CD4-positive, alpha-beta T cell (primary cell): ENCODE measurements at regions not wholly inside any gene's neighbourhood (a gene's known extent, or its start where the extent isn't known, plus 50 kb on each side); places are given as distances from the start of the nearest gene placed in this dataset.

ENCODE experiments used
- ATAC-seq: fragments of 200-7000 bp; cut with Tn5 transposase; one replicate; pipeline ENCODE4 v1.10.0; 2022; ENCODE audit warnings: mild to moderate bottlenecking; ENCODE audit not compliant: poor library complexity
- CTCF ChIA-PET: fragments of 350-600 bp; sonication (Branson Sonifier 250); formaldehyde crosslinking; loops from one replicate; lab custom pipeline; 2021; ENCODE audit warnings: antibody characterized with exemption, inconsistent platforms; lab: Charles Lee
- POLR2A ChIA-PET: fragments of 350-600 bp; sonication (Branson Sonifier 250); formaldehyde crosslinking; loops from one replicate; lab custom pipeline; 2021; ENCODE audit warnings: antibody characterized with exemption, inconsistent platforms; lab: Charles Lee
- DNase-seq, 14 experiments: peaks; one replicate each; pipeline ENCODE4 v3.0.0-alpha.2; 2013 to 2020; ENCODE audit warnings: mixed read lengths in 2 of 14
- H3K27ac ChIP-seq, 2 donors: one replicate each; pipeline versions ENCODE4 v1.5.1 to v1.7.0; 2013; ENCODE audit warnings: low read length in 2 of 2, low read depth in 1 of 2, mild to moderate bottlenecking in 1 of 2
- H3K27me3 ChIP-seq, 2 experiments: 1 replicate in 1 of 2; 2 replicates in 1 of 2; pipeline versions ENCODE4 v1.6.1 to v1.7.0; 2013; ENCODE audit warnings: low read length in 2 of 2, control low read depth in 1 of 2, mild to moderate bottlenecking in 1 of 2, moderate library complexity in 1 of 2; ENCODE audit not compliant: insufficient read depth in 2 of 2, control insufficient read depth in 1 of 2
- H3K36me3 ChIP-seq: one replicate; pipeline ENCODE4 v1.6.1; 2013; ENCODE audit warnings: low read length, control low read depth; ENCODE audit not compliant: insufficient read depth
- H3K4me1 ChIP-seq: one replicate; pipeline ENCODE4 v1.6.1; 2013; ENCODE audit warnings: low read length, control low read depth; ENCODE audit not compliant: insufficient read depth
- H3K4me3 ChIP-seq: one replicate; pipeline ENCODE4 v1.5.1; 2013; ENCODE audit warnings: mild to moderate bottlenecking, low read length, moderate library complexity
- H3K9me3 ChIP-seq, 2 experiments: 1 replicate in 1 of 2; 2 replicates in 1 of 2; pipeline versions ENCODE4 v1.6.1 to v1.7.0; 2013; ENCODE audit warnings: low read length in 2 of 2, mild to moderate bottlenecking in 2 of 2, control low read depth in 1 of 2, moderate library complexity in 1 of 2; ENCODE audit not compliant: control insufficient read depth in 1 of 2, insufficient read depth in 1 of 2
- H3K27ac Mint-ChIP-seq: one replicate; pipeline ENCODE4 v1.8.0; 2020; ENCODE audit warnings: mixed read lengths
- H3K27me3 Mint-ChIP-seq: one replicate; pipeline ENCODE4 v1.8.0; 2021; ENCODE audit warnings: mixed read lengths
- H3K36me3 Mint-ChIP-seq: one replicate; pipeline ENCODE4 v1.8.0; 2021; ENCODE audit warnings: low read depth, mixed read lengths
- H3K4me1 Mint-ChIP-seq: one replicate; pipeline ENCODE4 v1.8.0; 2021; ENCODE audit warnings: low read depth, mixed read lengths
- H3K4me3 Mint-ChIP-seq: one replicate; pipeline ENCODE4 v1.8.0; 2020; ENCODE audit warnings: mild to moderate bottlenecking, mixed read lengths
- H3K9me3 Mint-ChIP-seq: one replicate; pipeline ENCODE4 v1.8.0; 2020; ENCODE audit warnings: mixed read lengths
- CTCF ChIP-seq: fragments of 200-600 bp; IDR thresholded peaks from one replicate; pipeline ENCODE4 v1.8.0; 2022; ENCODE audit warnings: antibody characterized with exemption, mild to moderate bottlenecking
- intact Hi-C, 2 experiments: fragments of 100-400 bp; cut with DNase I in 1 of 2; cut with micrococcal nuclease in 1 of 2; formaldehyde crosslinking; loops; one replicate each; pipeline versions ENCODE4 v1.15.1 to v1.9.0; 2023 to 2025; cut with DNase I, micrococcal nuclease

DNA sequence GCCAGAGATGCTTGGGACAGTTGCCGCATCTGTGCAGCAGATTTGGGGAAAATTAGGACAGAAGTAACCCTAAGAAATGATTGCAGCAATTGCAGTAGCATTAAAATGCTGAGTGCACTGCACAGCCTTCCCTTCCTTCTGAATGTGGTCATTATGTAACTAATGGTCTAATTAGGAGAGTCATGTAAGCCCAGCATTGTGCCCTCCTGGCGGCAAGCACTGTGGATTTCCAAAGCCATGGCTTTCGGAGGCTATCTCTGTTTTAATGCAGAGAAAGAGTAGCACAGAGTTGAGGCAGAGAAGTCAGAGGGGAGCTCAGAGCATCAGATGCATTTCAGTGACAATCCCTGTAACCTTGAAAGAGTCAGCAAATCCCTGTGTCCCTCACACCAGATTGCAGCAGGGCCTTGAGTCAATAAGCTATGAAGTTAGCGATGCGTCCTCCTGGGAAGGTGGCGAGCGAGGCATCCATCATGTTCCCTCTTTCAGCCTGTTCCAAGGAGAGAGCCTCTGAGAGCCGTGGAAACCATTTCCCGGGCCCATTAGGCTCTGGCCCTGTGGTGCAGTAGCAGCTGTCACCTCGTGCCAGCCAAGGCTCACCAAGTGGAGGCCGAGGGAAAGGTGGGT is 307.2 kb downstream of the FBXO15 start:
- intact Hi-C loops, result loop anchor here in 1 of 2 experiments (10.0 kb wide), 2 partner anchors 64 to 1076 kb away; no protein-coding TSS in a partner anchor
- H3K36me3 Mint-ChIP-seq, result no peaks in the 10 kb centered on the region
- ChIA-PET CTCF (no interaction called here), POLR2A (no interaction called here)
- peaks cover 9% of the 10 kb centered on the region for H3K27me3 Mint-ChIP-seq
- H3K27ac ChIP-seq, result no peak overlapping the region
- no peak for ATAC-seq
- no peak overlapping the region for H3K4me3 Mint-ChIP-seq
- peaks cover 11% of the 10 kb centered on the region for H3K4me1 Mint-ChIP-seq
- TF ChIP-seq CTCF, result no peak
- H3K9me3 ChIP-seq, result no peaks in the 10 kb centered on the region
- no peaks in the 10 kb centered on the region for H3K4me1 ChIP-seq
- no peaks in the 10 kb centered on the region for H3K9me3 Mint-ChIP-seq
- peaks cover 0 to 9% of the 10 kb centered on the region in 2 experiments for H3K27me3 ChIP-seq
- H3K4me3 ChIP-seq, result no peak overlapping the region
- no peaks in the 10 kb centered on the region for H3K36me3 ChIP-seq
- H3K27ac Mint-ChIP-seq, result no peak overlapping the region
- no peak for DNase-seq

DNA sequence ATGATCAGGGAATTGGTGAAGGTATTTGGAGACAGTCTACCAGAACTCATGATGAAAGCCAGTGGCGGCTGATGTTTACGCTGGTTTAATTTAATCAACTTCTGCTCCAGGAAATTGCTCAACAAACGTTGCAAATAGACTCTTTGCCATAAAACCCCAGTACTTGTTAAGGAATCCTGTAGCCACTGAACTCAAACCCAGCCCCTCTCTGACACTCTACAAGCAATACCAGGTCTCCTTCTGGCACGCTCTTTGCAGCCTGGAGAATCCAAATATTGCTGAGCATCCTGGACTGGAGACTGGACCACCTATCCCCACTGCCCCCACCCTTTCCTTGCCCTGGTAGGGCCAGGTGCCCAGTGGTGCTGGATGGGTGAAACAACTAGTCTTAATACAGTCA is 308.2 kb downstream of the FBXO15 start:
- no peaks in the 10 kb centered on the region for H3K9me3 Mint-ChIP-seq
- H3K4me3 Mint-ChIP-seq, result no peak overlapping the region
- H3K27me3 Mint-ChIP-seq, result peaks cover 8% of the 10 kb centered on the region

GRCh38 chr18:73838107-73838506 is 309.5 kb downstream of the FBXO15 start:
- POLR2A ChIA-PET, result no interaction called here
- TF ChIP-seq CTCF, result no peak
- H3K27me3 Mint-ChIP-seq, result no peaks in the 10 kb centered on the region
- no peaks in the 10 kb centered on the region for H3K36me3 Mint-ChIP-seq
- intact Hi-C loops, result no loop called here
- Histone ChIP-seq H3K9me3 (no peaks in the 10 kb centered on the region), H3K4me1 (no peaks in the 10 kb centered on the region), H3K27ac (no peak overlapping the region), H3K4me3 (no peak overlapping the region), H3K27me3 (no peaks in the 10 kb centered on the region), H3K36me3 (no peaks in the 10 kb centered on the region)
- H3K4me3 Mint-ChIP-seq, result no peak overlapping the region
- H3K27ac Mint-ChIP-seq, result no peak overlapping the region
- H3K4me1 Mint-ChIP-seq, result peaks cover 11% of the 10 kb centered on the region
- ATAC-seq, result no peak
- DNase-seq, result no peak
- no peaks in the 10 kb centered on the region for H3K9me3 Mint-ChIP-seq
- CTCF ChIA-PET, result no interaction called here

More for the DNA sequence above, 308.2 kb downstream of the FBXO15 start:
- peaks cover 0 to 6% of the 10 kb centered on the region in 2 experiments for H3K27me3 ChIP-seq
- CTCF ChIA-PET, result no interaction called here
- Mint-ChIP-seq H3K36me3 (no peaks in the 10 kb centered on the region), H3K27ac (no peak overlapping the region), H3K4me1 (peaks cover 11% of the 10 kb centered on the region)
- TF ChIP-seq CTCF, result no peak
- H3K9me3 ChIP-seq, result no peaks in the 10 kb centered on the region
- intact Hi-C loops, result no loop called here
- H3K4me1 ChIP-seq, result no peaks in the 10 kb centered on the region
- DNase-seq (no peak), ATAC-seq (no peak)
- H3K27ac ChIP-seq, result no peak overlapping the region
- POLR2A ChIA-PET, result no interaction called here
- no peak overlapping the region for H3K4me3 ChIP-seq
- no peaks in the 10 kb centered on the region for H3K36me3 ChIP-seq
